ENCODE measurements at regions not wholly inside any gene's neighbourhood (a gene's known extent, or its start where the extent isn't known, plus 50 kb on each side); places are given as distances from the start of the nearest gene placed in this dataset.

DNA sequence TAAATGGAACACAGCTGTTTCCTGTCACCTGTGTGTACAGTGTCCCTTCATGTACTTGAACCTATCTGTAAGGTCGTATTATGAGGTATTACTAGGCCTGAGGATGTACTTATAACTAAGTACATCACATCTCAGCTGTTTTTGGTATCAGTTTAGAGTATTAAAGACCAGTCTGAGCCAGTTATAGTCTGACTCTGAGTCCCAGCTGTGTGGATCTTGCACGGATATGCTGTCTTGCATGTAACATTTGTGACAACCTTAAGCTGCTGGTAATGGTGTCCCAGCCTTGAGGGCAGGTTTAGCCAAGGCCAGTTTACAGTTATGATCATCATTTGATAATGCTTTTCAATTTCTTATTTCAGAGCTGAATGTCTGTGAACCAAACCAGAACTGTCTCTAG, 496.3 kb downstream of the SLC4A3 start:
- H3K9me3 Mint-ChIP-seq (ENCODE audit: unreplicated experiment), result no peaks in the 10 kb centered on the region
- no peak for DNase-seq (ENCODE audit: unreplicated experiment)
- no peak overlapping the region for H3K4me3 Mint-ChIP-seq (ENCODE audit: unreplicated experiment)
- CTCF ChIA-PET, result no interaction called here
- no peaks in the 10 kb centered on the region for H3K27me3 Mint-ChIP-seq (ENCODE audit: insufficient read depth, unreplicated experiment)
- H3K36me3 Mint-ChIP-seq (ENCODE audit: insufficient read depth, unreplicated experiment), result no peaks in the 10 kb centered on the region
- no peaks in the 10 kb centered on the region for H3K4me1 Mint-ChIP-seq (ENCODE audit: insufficient read depth, unreplicated experiment)
- BruUV-seq (replicated peaks), result no TSS peak
- intact Hi-C loops (cut with micrococcal nuclease), result no loop called here
- TF ChIP-seq, protein P1, sequence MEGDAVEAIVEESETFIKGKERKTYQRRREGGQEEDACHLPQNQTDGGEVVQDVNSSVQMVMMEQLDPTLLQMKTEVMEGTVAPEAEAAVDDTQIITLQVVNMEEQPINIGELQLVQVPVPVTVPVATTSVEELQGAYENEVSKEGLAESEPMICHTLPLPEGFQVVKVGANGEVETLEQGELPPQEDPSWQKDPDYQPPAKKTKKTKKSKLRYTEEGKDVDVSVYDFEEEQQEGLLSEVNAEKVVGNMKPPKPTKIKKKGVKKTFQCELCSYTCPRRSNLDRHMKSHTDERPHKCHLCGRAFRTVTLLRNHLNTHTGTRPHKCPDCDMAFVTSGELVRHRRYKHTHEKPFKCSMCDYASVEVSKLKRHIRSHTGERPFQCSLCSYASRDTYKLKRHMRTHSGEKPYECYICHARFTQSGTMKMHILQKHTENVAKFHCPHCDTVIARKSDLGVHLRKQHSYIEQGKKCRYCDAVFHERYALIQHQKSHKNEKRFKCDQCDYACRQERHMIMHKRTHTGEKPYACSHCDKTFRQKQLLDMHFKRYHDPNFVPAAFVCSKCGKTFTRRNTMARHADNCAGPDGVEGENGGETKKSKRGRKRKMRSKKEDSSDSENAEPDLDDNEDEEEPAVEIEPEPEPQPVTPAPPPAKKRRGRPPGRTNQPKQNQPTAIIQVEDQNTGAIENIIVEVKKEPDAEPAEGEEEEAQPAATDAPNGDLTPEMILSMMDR (IDR thresholded peaks at IDR 0.05; ENCODE audit: unreplicated experiment), result no peak
- H3K27ac Mint-ChIP-seq (ENCODE audit: low read depth, unreplicated experiment), result no peak overlapping the region
- POLR2A ChIA-PET, result interaction anchor here (0.9 kb wide), 1 partner anchor 199 kb away, joined by 3 read pairs; no protein-coding TSS in a partner anchor

DNA sequence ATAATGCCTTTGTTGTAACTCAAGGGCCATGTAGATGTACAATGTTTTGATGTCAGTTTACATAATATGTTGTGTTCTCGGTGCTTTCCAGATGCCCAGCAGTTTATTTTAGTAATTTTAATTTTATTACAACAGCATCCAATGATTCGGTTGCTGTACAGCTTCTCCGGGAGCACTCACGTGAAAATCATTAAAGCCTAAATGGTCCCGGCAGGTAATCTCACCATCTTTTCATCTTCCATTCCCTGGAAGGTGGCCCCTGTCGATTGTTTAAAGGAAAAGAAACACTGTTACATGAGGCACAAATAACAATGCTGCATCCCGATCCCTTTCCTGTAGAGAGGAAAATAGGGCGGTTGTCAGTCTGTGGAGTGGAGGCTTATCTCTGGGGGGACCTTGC, 498.1 kb downstream of the SLC4A3 start:
- intact Hi-C loops (cut with micrococcal nuclease), result no loop called here
- ChIA-PET POLR2A (no interaction called here), CTCF (interaction anchor here (0.6 to 0.7 kb wide), 3 partner anchors 18 to 276 kb away, joined by 3 read pairs; no protein-coding TSS in a partner anchor)
- no peaks in the 10 kb centered on the region for H3K9me3 Mint-ChIP-seq (ENCODE audit: unreplicated experiment)
- no peaks in the 10 kb centered on the region for H3K27me3 Mint-ChIP-seq (ENCODE audit: insufficient read depth, unreplicated experiment)
- BruUV-seq (replicated peaks), result no TSS peak
- H3K4me3 Mint-ChIP-seq (ENCODE audit: unreplicated experiment), result no peak overlapping the region
- H3K27ac Mint-ChIP-seq (ENCODE audit: low read depth, unreplicated experiment), result no peak overlapping the region
- H3K36me3 Mint-ChIP-seq (ENCODE audit: insufficient read depth, unreplicated experiment), result no peaks in the 10 kb centered on the region
- no peak for DNase-seq (ENCODE audit: unreplicated experiment)
- H3K4me1 Mint-ChIP-seq (ENCODE audit: insufficient read depth, unreplicated experiment), result no peaks in the 10 kb centered on the region
- TF ChIP-seq, protein P1 (IDR thresholded peaks at IDR 0.05; ENCODE audit: unreplicated experiment), result no peak

DNA sequence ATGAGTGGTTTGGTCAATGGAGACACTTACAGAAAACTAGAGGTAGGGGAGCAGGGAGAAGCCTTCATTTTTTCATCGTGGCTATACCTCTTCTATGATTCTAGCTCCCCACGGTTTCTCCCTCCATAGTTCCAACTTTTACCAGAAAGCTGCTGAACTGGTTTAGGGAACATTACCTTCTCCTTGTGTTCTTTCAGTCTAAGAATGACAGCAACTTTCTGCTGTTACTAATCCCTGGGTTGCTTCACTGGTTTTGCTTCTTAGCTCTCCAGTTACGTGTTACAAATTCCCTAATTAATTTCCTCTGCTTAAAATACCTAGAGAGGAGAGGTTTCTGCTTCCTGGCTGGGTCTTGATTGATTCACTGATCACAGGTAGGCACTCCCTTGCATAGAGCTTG, 499.9 kb downstream of the SLC4A3 start:
- CTCF ChIA-PET, result interaction anchor here (0.6 to 1.2 kb wide), 2 partner anchors 25 to 442 kb away, joined by 3 read pairs; no protein-coding TSS in a partner anchor
- H3K36me3 Mint-ChIP-seq (ENCODE audit: insufficient read depth, unreplicated experiment), result no peaks in the 10 kb centered on the region
- H3K4me1 Mint-ChIP-seq (ENCODE audit: insufficient read depth, unreplicated experiment), result no peaks in the 10 kb centered on the region
- no peak for DNase-seq (ENCODE audit: unreplicated experiment)
- H3K27me3 Mint-ChIP-seq (ENCODE audit: insufficient read depth, unreplicated experiment), result no peaks in the 10 kb centered on the region
- H3K4me3 Mint-ChIP-seq (ENCODE audit: unreplicated experiment), result no peak overlapping the region
- no peak overlapping the region for H3K27ac Mint-ChIP-seq (ENCODE audit: low read depth, unreplicated experiment)
- peaks cover 8% of the 10 kb centered on the region for H3K9me3 Mint-ChIP-seq (ENCODE audit: unreplicated experiment)
- TF ChIP-seq, protein P1 (IDR thresholded peaks at IDR 0.05; ENCODE audit: unreplicated experiment), result no peak
- BruUV-seq (replicated peaks), result no TSS peak
- POLR2A ChIA-PET, result interaction anchor here (0.6 kb wide), 1 partner anchor 138 kb away, joined by 3 read pairs; no protein-coding TSS in a partner anchor
- intact Hi-C loops (cut with micrococcal nuclease), result no loop called here

DNA sequence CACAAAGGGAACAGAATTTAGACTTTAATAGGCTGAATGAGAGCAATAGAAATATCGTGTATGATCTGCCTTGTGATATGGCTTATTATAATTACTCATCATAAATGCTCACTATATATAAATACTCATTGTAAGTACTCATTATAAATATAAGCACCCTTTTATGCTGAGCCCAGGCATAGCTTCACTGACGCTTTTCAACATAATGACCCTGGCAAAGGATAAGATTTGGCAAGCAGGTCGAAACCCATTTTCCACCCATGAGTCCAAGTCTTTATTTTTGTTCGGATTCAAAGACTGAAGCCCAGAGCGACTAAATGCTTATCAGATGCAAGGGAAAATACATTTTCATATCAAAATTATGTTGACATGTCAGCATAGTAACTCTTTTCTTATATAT, 500.4 kb downstream of the SLC4A3 start:
- H3K4me3 Mint-ChIP-seq (ENCODE audit: unreplicated experiment), result no peak overlapping the region
- CTCF ChIA-PET, result interaction anchor here (0.6 to 1.2 kb wide), 2 partner anchors 24 to 441 kb away, joined by 3 read pairs; no protein-coding TSS in a partner anchor

More for the DNA sequence above, 500.4 kb downstream of the SLC4A3 start:
- intact Hi-C loops (cut with micrococcal nuclease), result no loop called here
- DNase-seq (ENCODE audit: unreplicated experiment), result no peak
- TF ChIP-seq, protein P1 (IDR thresholded peaks at IDR 0.05; ENCODE audit: unreplicated experiment), result no peak
- H3K27me3 Mint-ChIP-seq (ENCODE audit: insufficient read depth, unreplicated experiment), result no peaks in the 10 kb centered on the region
- H3K36me3 Mint-ChIP-seq (ENCODE audit: insufficient read depth, unreplicated experiment), result no peaks in the 10 kb centered on the region
- no TSS peak for BruUV-seq (replicated peaks)
- no peak overlapping the region for H3K27ac Mint-ChIP-seq (ENCODE audit: low read depth, unreplicated experiment)
- POLR2A ChIA-PET, result interaction anchor here (0.6 kb wide), 1 partner anchor 139 kb away, joined by 3 read pairs; no protein-coding TSS in a partner anchor
- no peaks in the 10 kb centered on the region for H3K4me1 Mint-ChIP-seq (ENCODE audit: insufficient read depth, unreplicated experiment)
- peaks cover 14% of the 10 kb centered on the region for H3K9me3 Mint-ChIP-seq (ENCODE audit: unreplicated experiment)
